ENCODE measurements at regions not wholly inside any gene's neighbourhood (a gene's known extent, or its start where the extent isn't known, plus 50 kb on each side); places are given as distances from the start of the nearest gene placed in this dataset.
"Not testable (repeated sequence)": the region's sequence is repeated elsewhere in the genome, so short reads cannot be mapped to it uniquely, and the experiment has no call there.

DNA sequence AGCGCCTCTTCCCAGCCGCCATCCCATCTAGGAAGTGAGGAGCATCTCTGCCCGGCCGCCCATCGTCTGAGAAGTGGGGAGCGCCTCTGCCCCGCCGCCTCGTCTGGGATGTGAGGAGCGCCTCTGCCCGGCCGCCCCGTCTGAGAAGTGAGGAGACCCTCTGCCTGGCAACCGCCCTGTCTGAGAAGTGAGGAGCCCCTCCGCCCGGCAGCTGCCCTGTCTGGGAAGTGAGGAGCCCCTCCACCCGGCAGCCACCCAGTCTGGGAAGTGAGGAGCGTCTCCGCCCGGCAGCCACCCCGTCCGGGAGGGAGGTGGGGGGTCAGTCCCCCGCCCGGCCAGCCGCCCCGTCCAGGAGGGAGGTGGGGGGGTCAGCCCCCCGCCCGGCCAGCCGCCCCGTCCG is 139.4 kb upstream of the ANKRD55 start:
- H3K79me2 ChIP-seq (ENCODE audit: insufficient read depth); H3K9me3 ChIP-seq; H3K9ac ChIP-seq; POLR2A ChIA-PET; DNase-seq; H4K20me1 ChIP-seq (ENCODE audit: insufficient read depth); H3K4me1 ChIP-seq (ENCODE audit: control insufficient read depth in 1 of 2, insufficient read depth in 2 of 2, low read depth in 1 of 2, low read length in 1 of 2); H3K27ac ChIP-seq (ENCODE audit: low read depth in 2 of 2, low read length in 1 of 2); H3K36me3 ChIP-seq (replicated peaks in 1 of 2; ENCODE audit: control insufficient read depth in 1 of 2, insufficient read depth in 2 of 2, low read length in 1 of 2); H3K4me2 ChIP-seq; H3K9me2 ChIP-seq; H3K27me3 ChIP-seq (ENCODE audit: insufficient read depth); H3K4me3 ChIP-seq (ENCODE audit: low read depth in 2 of 2, low read length in 1 of 2); H2AFZ ChIP-seq (ENCODE audit: low read depth); H3F3A ChIP-seq (replicated peaks; ENCODE audit: insufficient read depth); CTCF ChIA-PET: not testable (repeated sequence)
- 91% methylated on average over 12 of the region's 31 CpGs for WGBS (ENCODE audit: low lambda C conversion rate)

DNA sequence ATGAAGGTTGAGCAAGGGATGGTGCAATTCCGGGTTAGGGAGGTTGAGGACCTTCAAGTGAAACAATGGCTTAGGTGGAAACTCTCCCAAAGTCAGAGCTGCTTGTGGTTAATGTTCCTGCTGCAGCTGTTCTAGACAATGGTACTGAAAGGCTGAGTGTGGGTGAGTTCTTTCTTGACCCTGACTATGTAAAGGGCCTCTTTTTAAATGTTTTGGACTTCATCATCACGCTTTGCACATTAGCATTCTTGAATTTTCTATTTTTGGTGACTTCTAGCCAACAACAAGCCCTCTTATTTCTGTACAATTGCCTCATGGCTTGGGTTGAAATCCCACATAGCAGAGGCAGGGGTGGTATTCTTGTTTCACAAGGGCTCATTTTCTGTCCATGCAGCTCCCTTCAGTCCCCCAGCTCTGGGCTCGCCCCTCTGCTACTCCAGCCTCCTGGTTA is 136.3 kb upstream of the ANKRD55 start:
- no peak for DNase-seq
- Histone ChIP-seq H3F3A (replicated peaks; ENCODE audit: insufficient read depth) (no peaks in the 10 kb centered on the region), H4K20me1 (ENCODE audit: insufficient read depth) (no peaks in the 10 kb centered on the region), H3K9me2 (no peaks in the 10 kb centered on the region), H3K4me1 (ENCODE audit: control insufficient read depth in 1 of 2, insufficient read depth in 2 of 2, low read depth in 1 of 2, low read length in 1 of 2) (no peaks in the 10 kb centered on the region), H3K4me2 (no peak overlapping the region), H3K4me3 (ENCODE audit: low read depth in 2 of 2, low read length in 1 of 2) (no peak overlapping the region), H3K36me3 (replicated peaks in 1 of 2; ENCODE audit: control insufficient read depth in 1 of 2, insufficient read depth in 2 of 2, low read length in 1 of 2) (no peaks in the 10 kb centered on the region), H3K27me3 (ENCODE audit: insufficient read depth) (no peaks in the 10 kb centered on the region), H2AFZ (ENCODE audit: low read depth) (no peak overlapping the region), H3K27ac (ENCODE audit: low read depth in 2 of 2, low read length in 1 of 2) (no peak overlapping the region), H3K79me2 (ENCODE audit: insufficient read depth) (no peaks in the 10 kb centered on the region), H3K9me3 (0 out of 2 replicates have a peak, but pooled peaks cover 4% of the 10 kb centered on the region), H3K9ac (no peak overlapping the region)
- POLR2A ChIA-PET, result no interaction called here
- CTCF ChIA-PET, result interaction anchor here (0.9 kb wide), 1 partner anchor 445 kb away, joined by 3 read pairs; no protein-coding TSS in a partner anchor
- 69% methylated on average over 2 of the region's 3 CpGs for WGBS (ENCODE audit: low lambda C conversion rate)
- no peak for TF ChIP-seq JUND (IDR thresholded peaks at IDR 0.05)
- TF ChIP-seq, protein P1, sequence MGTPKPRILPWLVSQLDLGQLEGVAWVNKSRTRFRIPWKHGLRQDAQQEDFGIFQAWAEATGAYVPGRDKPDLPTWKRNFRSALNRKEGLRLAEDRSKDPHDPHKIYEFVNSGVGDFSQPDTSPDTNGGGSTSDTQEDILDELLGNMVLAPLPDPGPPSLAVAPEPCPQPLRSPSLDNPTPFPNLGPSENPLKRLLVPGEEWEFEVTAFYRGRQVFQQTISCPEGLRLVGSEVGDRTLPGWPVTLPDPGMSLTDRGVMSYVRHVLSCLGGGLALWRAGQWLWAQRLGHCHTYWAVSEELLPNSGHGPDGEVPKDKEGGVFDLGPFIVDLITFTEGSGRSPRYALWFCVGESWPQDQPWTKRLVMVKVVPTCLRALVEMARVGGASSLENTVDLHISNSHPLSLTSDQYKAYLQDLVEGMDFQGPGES (IDR thresholded peaks at IDR 0.05; ENCODE audit: low read depth, low read length), result no peak
- no peak for TF ChIP-seq POLR2AphosphoS5 (IDR thresholded peaks at IDR 0.05; ENCODE audit: low read depth, low read length)

- H3K79me2 ChIP-seq (ENCODE audit: insufficient read depth), result no peaks in the 10 kb centered on the region
- H3K27me3 ChIP-seq (ENCODE audit: insufficient read depth), result no peaks in the 10 kb centered on the region
- no peaks in the 10 kb centered on the region for H3K36me3 ChIP-seq (replicated peaks in 1 of 2; ENCODE audit: control insufficient read depth in 1 of 2, insufficient read depth in 2 of 2, low read length in 1 of 2)
- no peak for TF ChIP-seq MEF2A (IDR thresholded peaks at IDR 0.05; ENCODE audit: borderline replicate concordance, low read depth)
- POLR2A ChIA-PET, result no interaction called here
- no peak for DNase-seq
- no peaks in the 10 kb centered on the region for H3K9me3 ChIP-seq
- H3K4me1 ChIP-seq (ENCODE audit: control insufficient read depth in 1 of 2, insufficient read depth in 2 of 2, low read depth in 1 of 2, low read length in 1 of 2), result no peaks in the 10 kb centered on the region
- CTCF ChIA-PET, result interaction anchor here (0.8 to 1.2 kb wide), 2 partner anchors 14 to 21 kb away, joined by 3 to 4 read pairs; no protein-coding TSS in a partner anchor
- no peaks in the 10 kb centered on the region for H3F3A ChIP-seq (replicated peaks; ENCODE audit: insufficient read depth)
- H3K4me3 ChIP-seq (ENCODE audit: low read depth in 2 of 2, low read length in 1 of 2), result no peak overlapping the region
- no peak overlapping the region for H3K4me2 ChIP-seq
- no peak overlapping the region for H2AFZ ChIP-seq (ENCODE audit: low read depth)
- H3K27ac ChIP-seq (ENCODE audit: low read depth in 2 of 2, low read length in 1 of 2), result no peak overlapping the region
- 94% methylated on average over 2 of the region's 2 CpGs for WGBS (ENCODE audit: low lambda C conversion rate)
- H3K9me2 ChIP-seq, result no peaks in the 10 kb centered on the region
- H4K20me1 ChIP-seq (ENCODE audit: insufficient read depth), result no peaks in the 10 kb centered on the region
- no peak overlapping the region for H3K9ac ChIP-seq
Observed at GRCh38 chr5:56367748-56368147, 134.6 kb upstream of the ANKRD55 start.

- no peaks in the 10 kb centered on the region for H3K9me2 ChIP-seq
- TF ChIP-seq MEF2A (IDR thresholded peaks at IDR 0.05; ENCODE audit: borderline replicate concordance, low read depth), result no peak
- TF ChIP-seq SIN3A (IDR thresholded peaks at IDR 0.05; ENCODE audit: borderline replicate concordance, low read depth, low read length), result no peak
- no peak for TF ChIP-seq FOXJ3 (CRISPR knock-in tag; IDR thresholded peaks at IDR 0.05)
- TF ChIP-seq YY1 (IDR thresholded peaks at IDR 0.05; ENCODE audit: low read depth), result no peak
- no peak for TF ChIP-seq ELF1 (IDR thresholded peaks at IDR 0.05)
- DNase-seq, result no peak
- H3K4me1 ChIP-seq (ENCODE audit: control insufficient read depth in 1 of 2, insufficient read depth in 2 of 2, low read depth in 1 of 2, low read length in 1 of 2), result no peaks in the 10 kb centered on the region
- POLR2A ChIA-PET, result no interaction called here
- H4K20me1 ChIP-seq (ENCODE audit: insufficient read depth), result no peaks in the 10 kb centered on the region
- CTCF ChIA-PET, result interaction anchor here (0.8 to 1.2 kb wide), 2 partner anchors 15 to 22 kb away, joined by 3 to 4 read pairs; no protein-coding TSS in a partner anchor
- no peak overlapping the region for H3K9ac ChIP-seq
- H3K4me3 ChIP-seq (ENCODE audit: low read depth in 2 of 2, low read length in 1 of 2), result no peak overlapping the region
- no peaks in the 10 kb centered on the region for H3K9me3 ChIP-seq
- H3K79me2 ChIP-seq (ENCODE audit: insufficient read depth), result no peaks in the 10 kb centered on the region
- H3K27ac ChIP-seq (ENCODE audit: low read depth in 2 of 2, low read length in 1 of 2), result no peak overlapping the region
- no peaks in the 10 kb centered on the region for H3F3A ChIP-seq (replicated peaks; ENCODE audit: insufficient read depth)
- 93% methylated on average over 1 of the region's 1 CpG for WGBS (ENCODE audit: low lambda C conversion rate)
- H3K36me3 ChIP-seq (replicated peaks in 1 of 2; ENCODE audit: control insufficient read depth in 1 of 2, insufficient read depth in 2 of 2, low read length in 1 of 2), result no peaks in the 10 kb centered on the region
- H3K27me3 ChIP-seq (ENCODE audit: insufficient read depth), result no peaks in the 10 kb centered on the region
- no peak overlapping the region for H3K4me2 ChIP-seq
- H2AFZ ChIP-seq (ENCODE audit: low read depth), result no peak overlapping the region
Observed at GRCh38 chr5:56366986-56367385, 133.9 kb upstream of the ANKRD55 start.
